ENCODE measurements at regions not wholly inside any gene's neighbourhood (a gene's known extent, or its start where the extent isn't known, plus 50 kb on each side); places are given as distances from the start of the nearest gene placed in this dataset.
"Not testable (repeated sequence)": the region's sequence is repeated elsewhere in the genome, so short reads cannot be mapped to it uniquely, and the experiment has no call there.

- peak; percentile 39 for DNase-seq
These were observed 53.0 kb upstream of the TNKS2 start for GRCh38 chr10:91745090-91745831.

- DNase-seq: no peak
These were observed 54.8 kb upstream of the TNKS2 start for GRCh38 chr10:91743465-91743864.

- no peak for DNase-seq
These were observed 56.0 kb upstream of the TNKS2 start for GRCh38 chr10:91742229-91742628.

GRCh38 chr10:91741356-91741755 lies 56.9 kb upstream of the TNKS2 start:
- DNase-seq: no peak

- no peak for DNase-seq
These were observed 57.8 kb upstream of the TNKS2 start for GRCh38 chr10:91740353-91740924.

GRCh38 chr10:91732265-91732664 lies 66.0 kb upstream of the TNKS2 start:
- not testable (repeated sequence) for DNase-seq

GRCh38 chr10:91729339-91729738 lies 68.9 kb upstream of the TNKS2 start:
- DNase-seq: not testable (repeated sequence)

- no peak for DNase-seq
These were observed 71.9 kb upstream of the TNKS2 start for GRCh38 chr10:91726355-91726754.

GRCh38 chr10:91724933-91725332 lies 73.3 kb upstream of the TNKS2 start:
- no peak for DNase-seq

- no peak for DNase-seq
These were observed 80.7 kb upstream of the PPP1R3C start for GRCh38 chr10:91713461-91714072.

- no peak for DNase-seq
These were observed 79.2 kb upstream of the PPP1R3C start for GRCh38 chr10:91711885-91712680.

GRCh38 chr10:91709394-91709798 lies 76.5 kb upstream of the PPP1R3C start:
- DNase-seq: peak; percentile 60

GRCh38 chr10:91708174-91708861 lies 75.4 kb upstream of the PPP1R3C start:
- no peak for DNase-seq

GRCh38 chr10:91707236-91707635 lies 74.4 kb upstream of the PPP1R3C start:
- no peak for DNase-seq

- no peak for DNase-seq
These were observed 73.2 kb upstream of the PPP1R3C start for GRCh38 chr10:91705948-91706670.

- no peak for DNase-seq
These were observed 69.7 kb upstream of the PPP1R3C start for GRCh38 chr10:91702620-91703019.

GRCh38 chr10:91700788-91701444 lies 68.0 kb upstream of the PPP1R3C start:
- no peak for DNase-seq

- no peak for DNase-seq
These were observed 67.4 kb upstream of the PPP1R3C start for GRCh38 chr10:91700273-91700672.

- no peak for DNase-seq
These were observed 65.4 kb upstream of the PPP1R3C start for GRCh38 chr10:91698258-91698657.

GRCh38 chr10:91694170-91694794 lies 61.4 kb upstream of the PPP1R3C start:
- peak; percentile 18 for DNase-seq

- no peak for DNase-seq
These were observed 59.1 kb upstream of the PPP1R3C start for GRCh38 chr10:91691981-91692380.

Data from NCI-H1092 treated with DMSO at 0.1 percent for 48 hours (cell line).